GM19372 (cell line): ENCODE measurements at regions not wholly inside any gene's neighbourhood (a gene's known extent, or its start where the extent isn't known, plus 50 kb on each side); places are given as distances from the start of the nearest gene placed in this dataset.

ENCODE experiments used
- ATAC-seq: cut with Tn5 transposase; IDR thresholded peaks from one replicate; pipeline ENCODE4 v1.9.1; 2021; ENCODE audit warnings: mild to moderate bottlenecking, low read depth, moderate library complexity; ENCODE audit not compliant: unreplicated experiment

GRCh38 chr13:97901716-97902115, 51.8 kb upstream of the IPO5 start:
- ATAC-seq: no peak
